ENCODE measurements at regions not wholly inside any gene's neighbourhood (a gene's known extent, or its start where the extent isn't known, plus 50 kb on each side); places are given as distances from the start of the nearest gene placed in this dataset.

DNA sequence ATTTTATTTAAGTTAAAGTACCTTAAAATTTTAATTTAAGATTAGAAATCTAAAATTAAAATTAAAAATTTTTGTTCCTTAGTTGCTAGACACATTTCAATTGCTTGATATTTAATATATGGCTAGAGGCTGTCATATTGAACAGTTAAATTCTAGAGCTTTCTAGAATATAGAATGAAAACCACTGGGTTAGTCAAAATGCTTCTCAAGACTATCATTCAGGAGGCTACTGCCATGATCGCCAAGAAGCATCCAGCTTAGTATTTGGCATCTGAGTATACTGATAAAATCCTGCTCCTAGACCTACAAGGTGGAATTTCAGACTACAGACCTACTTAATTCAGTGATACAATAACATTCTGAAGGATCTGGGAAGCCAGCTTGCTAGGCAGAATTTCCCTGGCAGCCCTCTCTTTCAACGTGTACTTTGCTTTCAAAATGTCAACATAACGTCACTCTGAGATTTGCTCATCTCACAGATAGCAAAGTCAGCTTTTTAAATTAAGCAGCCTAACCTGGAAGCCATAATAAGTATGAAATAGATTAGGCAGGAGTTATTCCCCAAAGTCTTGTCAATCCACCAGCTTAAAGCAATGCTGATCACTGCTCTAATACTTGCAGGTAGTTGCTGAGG is 525.8 kb downstream of the FSCB start:
- ChIA-PET CTCF (no interaction called here), POLR2A (no interaction called here)
- Histone ChIP-seq H3K9me3 (replicated peaks; ENCODE audit: control insufficient read depth, insufficient read depth, low read length) (no peaks in the 10 kb centered on the region), H2AFZ (ENCODE audit: low read depth, low read length) (no peak overlapping the region), H3K4me3 (replicated peaks in 1 of 3; ENCODE audit: insufficient read depth in 1 of 3, low read depth in 1 of 3, low read length in 3 of 3) (no peak overlapping the region), H3K9ac (replicated peaks; ENCODE audit: extremely low read depth, insufficient read depth, low read length) (no peak overlapping the region), H3K79me2 (ENCODE audit: control insufficient read depth, insufficient read depth, low read length) (no peaks in the 10 kb centered on the region), H3K4me2 (ENCODE audit: insufficient read depth, low read length) (no peak overlapping the region), H4K20me1 (replicated peaks; ENCODE audit: control insufficient read depth, extremely low read depth, insufficient read depth, low read length) (no peaks in the 10 kb centered on the region), H3K27me3 (ENCODE audit: control insufficient read depth in 2 of 2, insufficient read depth in 2 of 2, low read length in 2 of 2) (no peaks in the 10 kb centered on the region), H3K9me1 (replicated peaks; ENCODE audit: control insufficient read depth, extremely low read depth, insufficient read depth, low read length) (no peaks in the 10 kb centered on the region), H3K4me1 (ENCODE audit: control insufficient read depth, extremely low read depth, insufficient read depth, low read length) (no peaks in the 10 kb centered on the region), H3K27ac (ENCODE audit: insufficient read depth, low read depth, low read length) (no peak overlapping the region), H3K36me3 (ENCODE audit: control insufficient read depth in 2 of 2, extremely low read depth in 1 of 2, insufficient read depth in 2 of 2, low read length in 2 of 2) (no peaks in the 10 kb centered on the region)
- no TSS peak for BruUV-seq (replicated peaks)
- dilution Hi-C loops (cut with MboI; ENCODE audit: extremely low pct_ligation_motif_present, low sequenced_read_pairs) (no loop called here), intact Hi-C loops (cut with micrococcal nuclease) (no loop called here)
- FAIRE-seq = no peak
- DNase-seq (ENCODE audit: low read depth, low spot score) = no peak
- TF ChIP-seq POLR2A (IDR thresholded peaks at IDR 0.05; ENCODE audit: low read depth, low read length) = no peak
- TF ChIP-seq, protein P1, sequence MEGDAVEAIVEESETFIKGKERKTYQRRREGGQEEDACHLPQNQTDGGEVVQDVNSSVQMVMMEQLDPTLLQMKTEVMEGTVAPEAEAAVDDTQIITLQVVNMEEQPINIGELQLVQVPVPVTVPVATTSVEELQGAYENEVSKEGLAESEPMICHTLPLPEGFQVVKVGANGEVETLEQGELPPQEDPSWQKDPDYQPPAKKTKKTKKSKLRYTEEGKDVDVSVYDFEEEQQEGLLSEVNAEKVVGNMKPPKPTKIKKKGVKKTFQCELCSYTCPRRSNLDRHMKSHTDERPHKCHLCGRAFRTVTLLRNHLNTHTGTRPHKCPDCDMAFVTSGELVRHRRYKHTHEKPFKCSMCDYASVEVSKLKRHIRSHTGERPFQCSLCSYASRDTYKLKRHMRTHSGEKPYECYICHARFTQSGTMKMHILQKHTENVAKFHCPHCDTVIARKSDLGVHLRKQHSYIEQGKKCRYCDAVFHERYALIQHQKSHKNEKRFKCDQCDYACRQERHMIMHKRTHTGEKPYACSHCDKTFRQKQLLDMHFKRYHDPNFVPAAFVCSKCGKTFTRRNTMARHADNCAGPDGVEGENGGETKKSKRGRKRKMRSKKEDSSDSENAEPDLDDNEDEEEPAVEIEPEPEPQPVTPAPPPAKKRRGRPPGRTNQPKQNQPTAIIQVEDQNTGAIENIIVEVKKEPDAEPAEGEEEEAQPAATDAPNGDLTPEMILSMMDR (IDR thresholded peaks at IDR 0.05; ENCODE audit: extremely low read depth in 1 of 2, insufficient read depth in 1 of 2, low read depth in 1 of 2, low read length in 2 of 2) = no peak
- TF ChIP-seq EZH2 (IDR thresholded peaks at IDR 0.05; ENCODE audit: borderline replicate concordance, low read depth, low read length, severe bottlenecking) = no peak
- no peak for TF ChIP-seq MYC (IDR thresholded peaks at IDR 0.05; ENCODE audit: low read depth, low read length)
- TF ChIP-seq GATA2 (IDR thresholded peaks at IDR 0.05; ENCODE audit: insufficient read depth, insufficient read length, low read depth, low read length) = no peak
- no peak for TF ChIP-seq POLR2AphosphoS5 (IDR thresholded peaks at IDR 0.05; ENCODE audit: insufficient read depth, low read depth, low read length)
- TF ChIP-seq JUN (IDR thresholded peaks at IDR 0.05; ENCODE audit: borderline replicate concordance, insufficient read depth, insufficient read length, low read depth) = no peak
- TF ChIP-seq, protein P2, sequence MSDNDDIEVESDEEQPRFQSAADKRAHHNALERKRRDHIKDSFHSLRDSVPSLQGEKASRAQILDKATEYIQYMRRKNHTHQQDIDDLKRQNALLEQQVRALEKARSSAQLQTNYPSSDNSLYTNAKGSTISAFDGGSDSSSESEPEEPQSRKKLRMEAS (IDR thresholded peaks at IDR 0.05; ENCODE audit: insufficient read depth, insufficient read length) = no peak
- no peak for TF ChIP-seq FOS (IDR thresholded peaks at IDR 0.05; ENCODE audit: borderline replicate concordance, insufficient read depth, low read length)

Data from endothelial cell of umbilical vein (primary cell).